A549 (cell line): ENCODE measurements at regions not wholly inside any gene's neighbourhood (a gene's known extent, or its start where the extent isn't known, plus 50 kb on each side); places are given as distances from the start of the nearest gene placed in this dataset.

Experiments
- CEBPB ChIP-seq, 2 experiments: fragments of >200 bp in 1 of 2; sonication (Bioruptor Twin) in 1 of 2; formaldehyde crosslinking in 1 of 2; IDR thresholded peaks; 2 replicates each; pipeline ENCODE4 v1.6.1; 2012 to 2016
- CHD2 ChIP-seq: fragments of 150-350 bp; IDR thresholded peaks from 2 replicates; pipeline ENCODE4 v1.6.1; 2014; ENCODE audit warnings: low read length; ENCODE audit not compliant: partially characterized antibody
- CTCF ChIP-seq: fragments of >200 bp; sonication (Bioruptor Twin); formaldehyde crosslinking; IDR thresholded peaks from 3 replicates; pipeline ENCODE4 v1.5.1; 2016
- MAFK ChIP-seq: fragments of 450-650 bp; IDR thresholded peaks from 2 replicates; pipeline ENCODE4 v1.6.1; 2014; ENCODE audit not compliant: partially characterized antibody
- PBX3 ChIP-seq: IDR thresholded peaks from 2 replicates; pipeline ENCODE4 v1.6.1; 2012
- POLR2A ChIP-seq: IDR thresholded peaks from 2 replicates; pipeline ENCODE4 v1.6.1; 2012; ENCODE audit warnings: mild to moderate bottlenecking, low read length
- POLR2AphosphoS2 ChIP-seq: conservative IDR thresholded peaks from 2 replicates; pipeline ENCODE4 v1.6.1; 2012; ENCODE audit warnings: low read length, improper control_type of control experiment, inconsistent platforms
- RCOR1 ChIP-seq: fragments of 150-350 bp; IDR thresholded peaks from 2 replicates; pipeline ENCODE4 v1.6.1; 2014; ENCODE audit warnings: antibody characterized with exemption, low read length, low read depth
- RFX5 ChIP-seq: fragments of 450-650 bp; IDR thresholded peaks from 2 replicates; pipeline ENCODE4 v1.7.1; 2014; ENCODE audit warnings: antibody characterized with exemption, mild to moderate bottlenecking, moderate library complexity
- ZSCAN20 ChIP-seq: fragments of 250-450 bp; sonication (Bioruptor Pico); IDR thresholded peaks from 2 replicates; pipeline ENCODE4 v1.8.0; 2022; ENCODE audit warnings: mild to moderate bottlenecking, moderate library complexity
- TF ChIP-seq, protein P1 (sequence below): fragments of 250-450 bp; sonication (Bioruptor Pico); IDR thresholded peaks from 2 replicates; pipeline ENCODE4 v1.5.0; 2021; ENCODE audit warnings: mild to moderate bottlenecking, moderate library complexity, borderline replicate concordance

GRCh38 chrX:9205599-9206223, 171.8 kb upstream of the FAM9B start:
- no peak for TF ChIP-seq POLR2A
- TF ChIP-seq RFX5, result no peak
- TF ChIP-seq MAFK, result no peak
- TF ChIP-seq PBX3, result no peak
- TF ChIP-seq CTCF, result no peak
- no peak for TF ChIP-seq CEBPB (IDR thresholded peaks at IDR 0.05)
- TF ChIP-seq RCOR1, result no peak
- no peak for TF ChIP-seq ZSCAN20 (CRISPR knock-in tag)
- no peak for TF ChIP-seq CHD2
- no peak for TF ChIP-seq POLR2AphosphoS2
- TF ChIP-seq, protein P1, sequence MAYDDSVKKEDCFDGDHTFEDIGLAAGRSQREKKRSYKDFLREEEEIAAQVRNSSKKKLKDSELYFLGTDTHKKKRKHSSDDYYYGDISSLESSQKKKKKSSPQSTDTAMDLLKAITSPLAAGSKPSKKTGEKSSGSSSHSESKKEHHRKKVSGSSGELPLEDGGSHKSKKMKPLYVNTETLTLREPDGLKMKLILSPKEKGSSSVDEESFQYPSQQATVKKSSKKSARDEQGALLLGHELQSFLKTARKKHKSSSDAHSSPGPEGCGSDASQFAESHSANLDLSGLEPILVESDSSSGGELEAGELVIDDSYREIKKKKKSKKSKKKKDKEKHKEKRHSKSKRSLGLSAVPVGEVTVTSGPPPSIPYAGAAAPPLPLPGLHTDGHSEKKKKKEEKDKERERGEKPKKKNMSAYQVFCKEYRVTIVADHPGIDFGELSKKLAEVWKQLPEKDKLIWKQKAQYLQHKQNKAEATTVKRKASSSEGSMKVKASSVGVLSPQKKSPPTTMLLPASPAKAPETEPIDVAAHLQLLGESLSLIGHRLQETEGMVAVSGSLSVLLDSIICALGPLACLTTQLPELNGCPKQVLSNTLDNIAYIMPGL (CRISPR knock-in tag), result no peak
